Mucosa of stomach (tissue), 1 donor: ENCODE measurements at regions not wholly inside any gene's neighbourhood (a gene's known extent, or its start where the extent isn't known, plus 50 kb on each side); places are given as distances from the start of the nearest gene placed in this dataset.
"Not testable (repeated sequence)": the region's sequence is repeated elsewhere in the genome, so short reads cannot be mapped to it uniquely, and the experiment has no call there.

Experiments used
- H3K27me3 ChIP-seq: one replicate; pipeline ENCODE4 v1.7.0; 2013; ENCODE audit warnings: mild to moderate bottlenecking, low read length; ENCODE audit not compliant: control insufficient read depth, insufficient read depth
- H3K36me3 ChIP-seq: one replicate; pipeline ENCODE4 v1.7.0; 2013; ENCODE audit warnings: low read length; ENCODE audit not compliant: control insufficient read depth, insufficient read depth
- H3K4me1 ChIP-seq: one replicate; pipeline ENCODE4 v1.7.0; 2013; ENCODE audit warnings: mild to moderate bottlenecking, low read length; ENCODE audit not compliant: control insufficient read depth, insufficient read depth
- H3K4me3 ChIP-seq: one replicate; pipeline ENCODE4 v1.7.0; 2013; ENCODE audit warnings: low read length
- H3K9ac ChIP-seq: one replicate; pipeline ENCODE4 v1.7.0; 2013; ENCODE audit warnings: mild to moderate bottlenecking, low read length, moderate library complexity
- H3K9me3 ChIP-seq: one replicate; pipeline ENCODE4 v1.7.0; 2013; ENCODE audit warnings: mild to moderate bottlenecking, low read length, moderate library complexity; ENCODE audit not compliant: control insufficient read depth
- donor health status: Pancreatic carcinoma.

DNA sequence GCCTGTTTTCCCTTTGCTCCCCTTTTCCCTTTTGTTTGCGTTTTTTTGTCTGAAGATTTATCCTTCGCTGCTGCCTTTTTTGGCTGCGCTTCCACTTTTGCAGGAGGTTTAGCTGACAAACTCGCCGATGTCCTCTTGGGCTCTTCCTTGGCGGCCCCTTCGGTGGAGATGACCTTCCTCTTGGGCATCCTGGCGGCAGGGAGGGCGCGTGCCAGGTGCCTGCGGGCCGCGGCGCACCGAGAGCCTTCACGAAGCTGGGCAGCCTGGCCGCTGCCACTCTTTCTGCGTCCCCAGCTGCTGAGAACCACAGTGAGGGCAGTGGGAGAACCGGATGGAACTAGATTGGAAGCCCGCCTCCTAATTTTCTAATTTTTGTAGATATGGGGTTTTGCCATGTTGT lies 197.1 kb upstream of the C2CD4B start:
- Histone ChIP-seq H3K9me3 (no peaks in the 10 kb centered on the region), H3K4me3 (no peak overlapping the region)

DNA sequence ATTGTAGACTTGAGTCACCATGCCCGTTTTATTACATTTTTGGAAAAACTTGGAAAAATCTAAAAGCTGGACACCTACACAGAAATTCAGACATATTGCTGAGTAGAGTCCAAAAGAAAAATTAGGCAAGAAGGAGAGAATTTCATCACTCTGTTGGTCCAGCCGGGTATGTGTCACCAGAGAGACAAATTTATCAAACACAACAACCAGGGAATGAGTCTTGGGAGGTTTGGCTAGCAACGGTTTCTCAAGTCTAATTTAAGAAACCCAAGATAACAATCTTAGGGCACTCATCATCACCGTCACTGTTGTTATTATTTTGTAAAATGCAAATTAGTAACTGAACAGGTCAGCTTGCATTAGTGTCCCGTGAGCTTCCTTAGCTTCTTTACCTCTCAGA lies 197.5 kb upstream of the C2CD4B start:
- Histone ChIP-seq H3K9ac (no peak overlapping the region), H3K27me3 (no peaks in the 10 kb centered on the region), H3K9me3 (no peaks in the 10 kb centered on the region), H3K4me3 (no peak overlapping the region), H3K4me1 (peaks cover 9% of the 10 kb centered on the region), H3K36me3 (no peaks in the 10 kb centered on the region)

More for the DNA sequence above, 197.1 kb upstream of the C2CD4B start:
- H3K9ac ChIP-seq = no peak overlapping the region
- H3K27me3 ChIP-seq = no peaks in the 10 kb centered on the region
- H3K4me1 ChIP-seq = peaks cover 9% of the 10 kb centered on the region
- no peaks in the 10 kb centered on the region for H3K36me3 ChIP-seq

DNA sequence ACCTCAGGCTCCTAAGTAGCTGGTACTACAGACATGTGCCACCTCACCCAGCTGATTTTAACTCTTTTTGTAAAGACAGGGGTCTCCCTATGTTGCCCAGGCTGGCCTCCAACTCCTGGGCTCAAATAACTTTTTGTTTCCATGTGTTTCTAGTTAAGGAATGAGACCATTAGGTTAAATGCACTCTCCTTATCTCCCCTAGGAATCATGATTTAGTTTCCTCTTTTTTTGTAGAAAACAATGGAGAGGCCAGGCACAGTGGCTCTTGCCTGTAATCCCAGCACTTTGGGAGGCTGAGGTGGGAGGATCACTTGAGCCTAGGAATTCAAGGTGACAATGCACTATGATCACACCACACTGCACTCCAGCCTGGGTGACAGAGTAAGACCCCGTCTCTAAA lies 198.8 kb upstream of the C2CD4B start:
- Histone ChIP-seq H3K9me3 (no peaks in the 10 kb centered on the region), H3K27me3 (no peaks in the 10 kb centered on the region), H3K4me3 (no peak overlapping the region), H3K9ac (no peak overlapping the region), H3K36me3 (no peaks in the 10 kb centered on the region), H3K4me1 (peaks cover 9% of the 10 kb centered on the region)

DNA sequence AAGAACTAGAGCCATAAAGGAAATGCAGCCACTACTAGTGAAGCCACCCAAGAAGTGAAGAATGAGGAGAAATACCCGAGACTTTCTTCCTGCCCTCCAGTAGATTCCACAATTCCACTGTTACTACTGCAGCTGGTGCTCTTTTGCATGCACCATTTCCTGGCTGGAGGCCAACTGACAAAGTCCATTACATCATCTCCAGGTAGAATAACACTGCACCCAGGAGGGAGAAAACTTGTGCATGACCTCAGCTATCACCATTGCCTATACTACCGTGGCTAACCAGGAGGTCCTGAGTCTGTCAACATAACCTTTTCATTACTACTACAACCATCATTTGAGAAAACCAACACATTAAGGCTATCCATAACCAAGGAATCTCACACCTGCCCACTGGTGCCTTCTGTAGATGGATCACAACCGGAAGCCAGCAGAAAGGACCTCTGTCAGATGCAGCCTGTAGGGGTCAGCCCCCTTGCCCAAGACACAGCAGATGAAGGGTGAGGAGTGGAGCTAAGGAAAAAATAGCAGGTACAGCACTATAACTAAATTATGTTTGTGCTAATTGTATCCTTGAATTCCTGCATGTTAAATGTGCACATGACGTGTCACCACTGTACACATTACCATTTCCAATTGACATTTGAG lies 200.8 kb upstream of the C2CD4B start:
- Histone ChIP-seq H3K36me3 (no peaks in the 10 kb centered on the region), H3K9me3 (no peaks in the 10 kb centered on the region), H3K27me3 (no peaks in the 10 kb centered on the region), H3K4me3 (no peak overlapping the region), H3K4me1 (peaks cover 9% of the 10 kb centered on the region), H3K9ac (no peak overlapping the region)

DNA sequence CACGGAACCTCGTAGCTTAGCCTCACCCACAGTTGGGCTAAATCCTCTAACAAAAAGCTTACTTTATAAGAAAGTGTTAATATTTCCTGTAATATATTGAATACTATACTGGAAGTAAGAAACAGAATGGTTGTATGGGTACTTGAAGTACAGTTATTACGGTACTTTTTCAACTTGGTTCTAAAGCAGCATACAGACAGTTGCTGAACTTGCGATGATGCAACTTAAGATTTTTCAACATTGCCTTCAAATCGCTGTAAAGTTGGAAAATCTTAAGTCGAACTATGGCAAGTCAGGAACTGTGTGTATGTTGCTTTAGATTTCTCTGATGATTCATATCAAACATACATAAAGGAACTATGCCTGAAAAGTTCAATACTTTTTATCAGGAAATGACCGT lies 204.4 kb upstream of the C2CD4B start:
- H3K9ac ChIP-seq = no peak overlapping the region
- H3K27me3 ChIP-seq = no peaks in the 10 kb centered on the region
- H3K36me3 ChIP-seq = no peaks in the 10 kb centered on the region
- H3K9me3 ChIP-seq = no peaks in the 10 kb centered on the region
- peaks cover 9% of the 10 kb centered on the region for H3K4me1 ChIP-seq
- no peak overlapping the region for H3K4me3 ChIP-seq

DNA sequence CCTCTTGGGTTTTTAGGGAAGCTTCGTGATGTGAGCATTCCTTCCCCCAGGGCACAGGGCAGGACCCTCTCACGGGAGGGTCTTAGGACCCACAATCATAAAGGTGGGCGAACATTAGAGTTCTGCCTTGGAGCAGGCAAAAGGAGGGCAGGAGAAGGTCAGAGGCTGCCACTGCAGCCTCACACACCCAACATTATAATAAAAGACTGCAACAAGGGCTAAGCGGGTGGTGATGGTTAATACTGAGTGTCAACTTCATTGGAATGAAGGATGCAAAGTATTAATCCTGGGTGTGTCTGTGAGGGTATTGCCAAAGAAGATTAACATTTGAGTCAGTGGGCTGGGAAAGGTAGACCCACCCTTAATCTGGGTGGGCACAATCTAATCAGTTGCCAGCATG lies 206.6 kb upstream of the C2CD4B start:
- not testable (repeated sequence) for H3K9me3 ChIP-seq, H3K27me3 ChIP-seq, H3K4me3 ChIP-seq, H3K36me3 ChIP-seq, H3K4me1 ChIP-seq, H3K9ac ChIP-seq

DNA sequence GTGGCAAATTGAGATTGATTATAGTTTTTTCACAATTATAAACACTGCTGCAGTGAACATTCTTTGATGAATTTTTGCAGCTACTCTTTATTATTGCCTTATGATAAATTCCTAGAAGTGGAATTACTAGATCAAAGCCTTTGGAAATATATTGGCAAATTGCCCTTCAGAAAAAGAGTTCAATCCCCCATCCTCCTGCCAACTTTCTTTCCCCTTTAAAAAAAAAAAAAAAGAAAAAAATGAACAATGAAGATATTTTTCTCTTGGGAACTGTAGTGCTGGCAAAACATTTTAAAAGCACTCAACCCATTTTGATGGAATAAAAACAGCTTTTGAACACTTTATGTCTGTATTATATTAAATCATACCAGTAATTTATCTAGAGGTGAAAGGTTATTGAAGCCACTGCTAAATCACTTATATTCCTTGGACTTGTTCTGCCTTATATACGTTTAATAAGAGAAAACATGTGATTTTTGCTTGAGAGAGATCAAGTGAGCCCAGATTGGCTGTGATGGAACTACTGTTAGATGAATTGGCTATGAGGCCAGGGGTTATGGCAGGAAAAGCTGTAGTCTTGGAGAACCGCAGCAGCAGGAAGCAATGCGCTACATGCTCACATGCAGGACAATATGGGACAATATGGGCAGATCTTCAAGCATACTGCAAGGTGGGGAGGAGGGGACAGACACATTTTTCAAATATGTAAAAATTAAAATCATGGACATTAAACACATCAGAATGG lies 212.8 kb upstream of the C2CD4B start:
- H3K4me3 ChIP-seq = no peak overlapping the region

DNA sequence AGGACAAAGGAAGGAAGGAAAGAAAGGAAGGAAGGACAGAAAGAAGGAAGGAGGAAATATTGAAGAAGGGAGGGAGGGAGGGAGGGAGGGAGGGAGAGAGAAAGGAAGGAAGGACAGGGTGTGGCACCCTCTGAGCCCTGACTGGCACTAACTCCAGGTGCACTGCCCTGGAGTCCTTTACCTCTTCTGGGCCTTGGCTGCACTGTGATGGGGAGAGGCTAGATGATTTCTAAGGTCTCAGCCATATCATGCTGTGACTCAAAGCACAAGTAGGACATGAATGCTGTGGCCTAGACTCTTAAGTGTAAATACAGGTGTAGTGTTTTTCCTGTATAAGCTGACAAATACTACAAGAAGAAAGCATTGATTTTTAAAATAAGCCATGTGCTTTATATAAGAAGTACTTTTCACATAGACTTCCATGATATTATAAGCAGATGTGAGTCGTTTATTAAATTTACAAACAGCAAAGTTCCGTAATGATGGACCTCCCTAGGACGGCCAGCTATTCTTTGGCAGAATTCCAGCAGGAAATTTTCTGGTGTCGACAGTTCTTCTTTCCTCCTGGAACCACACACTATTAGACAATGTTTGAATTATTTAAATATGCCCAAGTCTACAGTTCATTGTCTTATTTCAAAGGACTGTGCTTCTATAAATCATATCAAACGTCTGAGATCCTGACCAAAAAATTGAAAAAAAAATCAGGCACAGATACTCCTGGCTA lies 213.8 kb upstream of the C2CD4B start:
- Histone ChIP-seq H3K27me3 (no peaks in the 10 kb centered on the region), H3K9ac (no peak overlapping the region), H3K4me1 (peaks cover 6% of the 10 kb centered on the region), H3K4me3 (no peak overlapping the region), H3K36me3 (no peaks in the 10 kb centered on the region), H3K9me3 (no peaks in the 10 kb centered on the region)

More for the DNA sequence above, 212.8 kb upstream of the C2CD4B start:
- Histone ChIP-seq H3K4me1 (peaks cover 6% of the 10 kb centered on the region), H3K27me3 (no peaks in the 10 kb centered on the region), H3K9me3 (no peaks in the 10 kb centered on the region), H3K9ac (no peak overlapping the region), H3K36me3 (no peaks in the 10 kb centered on the region)

DNA sequence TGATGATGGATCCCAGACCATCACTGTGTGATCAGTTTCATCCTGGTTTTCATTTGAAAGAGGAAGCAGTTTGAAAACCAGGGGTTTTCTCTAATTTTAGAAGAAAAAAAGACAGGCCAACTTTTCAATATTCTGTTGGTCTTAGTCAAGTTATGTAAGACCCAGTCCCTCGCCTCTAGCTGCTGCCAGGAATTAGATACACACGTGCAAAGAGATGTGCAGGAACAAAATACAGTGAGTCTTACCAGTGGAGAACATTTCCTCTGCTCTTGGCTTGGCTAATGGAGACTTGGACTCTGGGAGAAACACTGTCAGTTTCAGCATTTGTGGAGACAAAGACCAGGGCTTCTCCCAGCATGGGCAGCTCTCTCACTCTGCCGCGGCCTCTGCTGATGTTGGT lies 214.9 kb upstream of the C2CD4B start:
- Histone ChIP-seq H3K4me3 (no peak overlapping the region), H3K9ac (no peak overlapping the region), H3K9me3 (no peaks in the 10 kb centered on the region), H3K36me3 (no peaks in the 10 kb centered on the region), H3K27me3 (no peaks in the 10 kb centered on the region), H3K4me1 (peaks cover 6% of the 10 kb centered on the region)

DNA sequence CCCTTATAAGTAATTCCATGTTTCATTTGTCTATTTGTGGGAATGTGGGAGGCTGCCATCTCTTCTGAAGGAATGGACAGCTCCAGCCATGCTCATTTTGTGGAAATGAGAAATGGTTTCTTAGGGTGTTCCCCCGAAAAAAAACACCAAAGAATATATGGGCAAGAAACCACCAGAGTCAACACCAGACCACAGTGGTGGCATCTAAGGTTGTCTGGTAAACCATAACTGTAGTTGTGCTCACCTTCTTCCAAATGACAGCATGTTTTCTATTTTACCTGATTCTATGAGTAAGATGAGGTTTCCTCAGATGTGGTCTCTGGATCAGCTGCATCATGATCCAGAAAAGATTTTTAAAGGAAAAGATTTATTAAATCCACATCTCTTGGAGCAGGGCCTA lies 217.0 kb upstream of the C2CD4B start:
- Histone ChIP-seq H3K9me3 (no peaks in the 10 kb centered on the region), H3K36me3 (no peaks in the 10 kb centered on the region), H3K9ac (no peak overlapping the region), H3K4me1 (peaks cover 6% of the 10 kb centered on the region), H3K27me3 (no peaks in the 10 kb centered on the region), H3K4me3 (no peak overlapping the region)

DNA sequence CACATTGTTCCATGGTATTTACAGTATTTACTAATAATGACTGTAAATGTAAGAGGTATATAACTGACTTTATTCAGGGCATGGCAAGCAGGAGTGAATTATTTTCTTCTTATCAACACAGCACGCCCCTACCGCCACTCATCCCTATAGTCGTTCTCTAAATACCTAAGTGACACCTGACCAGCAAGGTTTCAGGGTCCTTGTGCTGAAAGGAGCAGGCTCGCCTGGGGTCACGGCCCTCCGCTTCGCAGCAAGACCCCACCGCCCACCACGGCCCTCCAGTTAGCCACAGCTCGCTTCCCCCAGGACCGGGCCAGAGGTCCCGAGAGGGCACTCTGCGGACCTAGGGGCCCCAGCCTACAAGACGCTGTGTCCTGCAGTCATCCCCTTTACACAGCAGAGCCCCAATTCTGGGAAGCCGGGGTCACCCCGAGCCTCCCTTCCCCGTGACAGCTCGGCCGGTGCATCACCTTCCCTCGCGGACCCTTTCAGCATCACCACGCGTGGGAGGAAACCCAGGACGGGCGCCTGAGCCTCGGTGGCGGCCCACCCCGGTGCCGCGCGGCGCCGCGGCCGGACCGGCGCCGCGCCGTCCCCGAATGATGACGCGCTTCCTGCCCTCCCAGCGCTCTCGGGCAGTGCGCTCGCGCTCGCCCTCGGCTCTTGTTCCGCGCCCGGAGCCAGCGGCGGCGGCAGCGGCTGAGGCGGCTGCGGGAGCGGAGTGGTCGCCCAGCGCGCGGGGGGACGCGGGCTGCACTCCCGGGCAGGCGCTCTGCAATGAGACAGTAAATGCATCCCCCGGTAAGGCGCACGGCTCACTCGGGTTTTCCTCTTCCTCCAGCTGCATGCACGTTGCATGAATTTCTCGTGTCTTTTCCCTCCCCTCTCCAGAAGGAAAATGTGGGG lies 225.1 kb upstream of the C2CD4B start, which contains the start of gene TLN2:
TSS of gene TLN2 (plus strand) at position 666 of the 906 bp plus-strand sequence.
- no peaks in the 10 kb centered on the region for H3K36me3 ChIP-seq
- H3K9ac ChIP-seq = peak within 1 kb of the TSS; percentile 95
- H3K27me3 ChIP-seq = no peaks in the 10 kb centered on the region
- no peaks in the 10 kb centered on the region for H3K9me3 ChIP-seq
- peak within 1 kb of the TSS; percentile 95 for H3K4me3 ChIP-seq
- peaks cover 10% of the 10 kb centered on the region for H3K4me1 ChIP-seq
